Stimulated activated CD4-positive, alpha-beta T cell treated with anti-CD3 and anti-CD28 coated beads, Interleukin-4, amount 100 ng/mL, for 48 hours (primary cell): ENCODE measurements at regions not wholly inside any gene's neighbourhood (a gene's known extent, or its start where the extent isn't known, plus 50 kb on each side); places are given as distances from the start of the nearest gene placed in this dataset.
"Not testable (repeated sequence)": the region's sequence is repeated elsewhere in the genome, so short reads cannot be mapped to it uniquely, and the experiment has no call there.

Source experiments
- DNase-seq, 2 donors: peaks; one replicate each; pipeline ENCODE4 v3.0.0-alpha.2; 2020; ENCODE audit warnings: low read depth in 2 of 2

GRCh38 chr14:65964366-65964765, 521.8 kb upstream of the CCDC196 start:
- DNase-seq = no peak

- DNase-seq = no peak
Observed at GRCh38 chr14:65966188-65966587, 520.0 kb upstream of the CCDC196 start.

GRCh38 chr14:65972346-65972870, 513.8 kb upstream of the CCDC196 start:
- DNase-seq = no peak

- no peak for DNase-seq
Observed at GRCh38 chr14:65972891-65973290, 513.3 kb upstream of the CCDC196 start.

- no peak for DNase-seq
Observed at GRCh38 chr14:65975865-65976264, 510.3 kb upstream of the CCDC196 start.

- no peak for DNase-seq
Observed at GRCh38 chr14:65976761-65977404, 509.3 kb upstream of the CCDC196 start.

- DNase-seq = no peak
Observed at GRCh38 chr14:65981192-65981843, 504.9 kb upstream of the CCDC196 start.

- no peak for DNase-seq
Observed at GRCh38 chr14:65986041-65986440, 500.1 kb upstream of the CCDC196 start.

- DNase-seq = no peak
Observed at GRCh38 chr14:65989981-65990380, 496.2 kb upstream of the CCDC196 start.

GRCh38 chr14:65991104-65991503, 495.1 kb upstream of the CCDC196 start:
- no peak for DNase-seq

- DNase-seq = not testable (repeated sequence)
Observed at GRCh38 chr14:65991935-65992334, 494.2 kb upstream of the CCDC196 start.

- DNase-seq = no peak
Observed at GRCh38 chr14:65993103-65993502, 493.1 kb upstream of the CCDC196 start.

- no peak for DNase-seq
Observed at GRCh38 chr14:65993996-65994395, 492.2 kb upstream of the CCDC196 start.

GRCh38 chr14:65997347-65997746, 488.8 kb upstream of the CCDC196 start:
- DNase-seq = no peak

GRCh38 chr14:65999865-66000264, 486.3 kb upstream of the CCDC196 start:
- DNase-seq = no peak

- DNase-seq = no peak
Observed at GRCh38 chr14:66000766-66001165, 485.4 kb upstream of the CCDC196 start.

GRCh38 chr14:66001356-66001755, 484.8 kb upstream of the CCDC196 start:
- DNase-seq = no peak

GRCh38 chr14:66003082-66003730, 483.0 kb upstream of the CCDC196 start:
- DNase-seq = no peak

GRCh38 chr14:66005900-66006434, 480.2 kb upstream of the CCDC196 start:
- DNase-seq = no peak

GRCh38 chr14:66008631-66009030, 477.5 kb upstream of the CCDC196 start:
- no peak for DNase-seq

GRCh38 chr14:66009089-66009488, 477.1 kb upstream of the CCDC196 start:
- no peak for DNase-seq

GRCh38 chr14:66010695-66011094, 475.5 kb upstream of the CCDC196 start:
- DNase-seq = no peak

- no peak for DNase-seq
Observed at GRCh38 chr14:66011855-66012254, 474.3 kb upstream of the CCDC196 start.
